NCI-H1105 treated with DMSO at 0.1 percent for 48 hours (cell line): ENCODE measurements at regions not wholly inside any gene's neighbourhood (a gene's known extent, or its start where the extent isn't known, plus 50 kb on each side); places are given as distances from the start of the nearest gene placed in this dataset.
"Not testable (repeated sequence)": the region's sequence is repeated elsewhere in the genome, so short reads cannot be mapped to it uniquely, and the experiment has no call there.

Experiments
- DNase-seq: peaks from one replicate; lab custom pipeline; 2025; lab: John Stamatoyannopoulos, UW

GRCh38 chr5:167929841-167930240, 361.6 kb upstream of the WWC1 start:
- DNase-seq = no peak

GRCh38 chr5:167934551-167934971, 356.9 kb upstream of the WWC1 start:
- DNase-seq = no peak

- DNase-seq = no peak
Measured at GRCh38 chr5:167936022-167936421, 355.4 kb upstream of the WWC1 start.

- no peak for DNase-seq
Measured at GRCh38 chr5:167936944-167937634, 354.4 kb upstream of the WWC1 start.

- no peak for DNase-seq
Measured at GRCh38 chr5:167937635-167937998, 353.8 kb upstream of the WWC1 start.

GRCh38 chr5:167939686-167940085, 351.8 kb upstream of the WWC1 start:
- no peak for DNase-seq

GRCh38 chr5:167940911-167941310, 350.5 kb upstream of the WWC1 start:
- DNase-seq = no peak

GRCh38 chr5:167941556-167941955, 349.9 kb upstream of the WWC1 start:
- not testable (repeated sequence) for DNase-seq

GRCh38 chr5:167943343-167943742, 348.1 kb upstream of the WWC1 start:
- no peak for DNase-seq

GRCh38 chr5:167944121-167944852, 347.2 kb upstream of the WWC1 start:
- no peak for DNase-seq

GRCh38 chr5:167945542-167946384, 345.7 kb upstream of the WWC1 start:
- no peak for DNase-seq

GRCh38 chr5:167947306-167947705, 344.1 kb upstream of the WWC1 start:
- no peak for DNase-seq

GRCh38 chr5:167948251-167948650, 343.2 kb upstream of the WWC1 start:
- no peak for DNase-seq

GRCh38 chr5:167949435-167949834, 342.0 kb upstream of the WWC1 start:
- DNase-seq = no peak

GRCh38 chr5:167950126-167950721, 341.2 kb upstream of the WWC1 start:
- no peak for DNase-seq

- no peak for DNase-seq
Measured at GRCh38 chr5:167951116-167951515, 340.3 kb upstream of the WWC1 start.

- no peak for DNase-seq
Measured at GRCh38 chr5:167952278-167952995, 339.0 kb upstream of the WWC1 start.

GRCh38 chr5:167953151-167953798, 338.2 kb upstream of the WWC1 start:
- no peak for DNase-seq

GRCh38 chr5:167961731-167962130, 329.7 kb upstream of the WWC1 start:
- no peak for DNase-seq

GRCh38 chr5:167964529-167964928, 326.9 kb upstream of the WWC1 start:
- DNase-seq = no peak

GRCh38 chr5:167965710-167966109, 325.7 kb upstream of the WWC1 start:
- DNase-seq = no peak
